SW480 (cell line): ENCODE measurements at regions not wholly inside any gene's neighbourhood (a gene's known extent, or its start where the extent isn't known, plus 50 kb on each side); places are given as distances from the start of the nearest gene placed in this dataset.
"Not testable (repeated sequence)": the region's sequence is repeated elsewhere in the genome, so short reads cannot be mapped to it uniquely, and the experiment has no call there.

Experiments used
- DNase-seq: peaks from one replicate; pipeline ENCODE4 v3.0.0-alpha.2; 2016; ENCODE audit warnings: low spot score

- no peak for DNase-seq
Observed at GRCh38 chrX:112367065-112367464, 284.5 kb upstream of the TRPC5 start.

- no peak for DNase-seq
Observed at GRCh38 chrX:112359906-112360305, 277.3 kb upstream of the TRPC5 start.

DNA sequence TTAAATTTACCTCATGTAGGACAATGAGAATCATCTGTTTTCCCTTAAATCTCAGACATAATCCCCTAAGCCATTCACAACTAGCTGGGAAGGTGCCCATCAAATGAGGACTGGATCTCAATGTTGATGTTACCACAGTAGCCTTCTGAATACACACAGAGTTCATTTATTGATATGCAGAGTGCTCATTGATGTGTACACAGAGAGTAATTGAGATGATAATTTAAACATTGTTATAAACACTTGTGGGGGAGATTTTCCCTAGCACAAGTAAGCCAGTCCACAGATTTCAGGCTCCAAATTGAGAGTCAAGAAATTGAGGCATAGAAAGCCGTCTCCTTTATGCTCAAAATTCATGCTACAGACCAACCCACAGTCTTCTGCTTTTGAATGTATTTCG lies 273.4 kb upstream of the TRPC5 start:
- DNase-seq = no peak

DNA sequence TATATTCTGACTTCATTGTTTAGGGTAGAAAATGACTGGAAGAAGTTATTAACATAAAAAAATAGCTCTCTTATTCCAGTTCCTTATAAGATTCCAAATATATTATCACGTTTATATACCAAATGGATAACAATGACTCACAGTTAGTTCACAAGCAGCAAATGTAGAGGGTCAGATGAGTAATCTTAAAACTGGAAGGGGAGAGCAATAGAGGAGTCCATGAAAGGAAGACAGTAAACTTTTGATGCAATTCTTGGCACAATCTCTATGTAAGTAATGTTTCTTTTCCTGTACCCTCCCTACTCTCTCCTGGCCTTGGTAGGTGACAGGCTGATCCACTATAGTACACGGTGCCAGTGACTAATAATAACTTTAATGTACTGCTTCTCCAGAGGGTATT lies 259.0 kb upstream of the TRPC5 start:
- DNase-seq = no peak

DNA sequence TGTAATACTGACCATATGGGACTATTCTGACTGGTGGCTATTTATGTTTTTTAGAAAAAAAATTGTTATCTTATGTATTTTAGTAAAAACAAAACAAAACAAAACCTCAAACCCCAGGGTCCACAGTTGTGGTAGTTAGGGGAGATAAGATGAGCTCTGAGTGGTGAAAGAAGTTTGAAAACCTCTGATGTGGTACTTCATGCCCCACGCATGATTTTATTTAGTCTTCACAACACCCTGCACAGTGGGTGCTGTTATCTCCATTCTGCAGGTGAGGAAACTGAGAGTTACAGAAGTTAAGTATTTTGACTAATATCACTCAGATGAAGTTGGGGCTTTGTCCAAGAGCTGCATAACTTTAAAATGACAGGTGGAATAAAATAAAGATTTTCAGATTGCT lies 230.6 kb upstream of the TRPC5 start:
- no peak for DNase-seq

DNA sequence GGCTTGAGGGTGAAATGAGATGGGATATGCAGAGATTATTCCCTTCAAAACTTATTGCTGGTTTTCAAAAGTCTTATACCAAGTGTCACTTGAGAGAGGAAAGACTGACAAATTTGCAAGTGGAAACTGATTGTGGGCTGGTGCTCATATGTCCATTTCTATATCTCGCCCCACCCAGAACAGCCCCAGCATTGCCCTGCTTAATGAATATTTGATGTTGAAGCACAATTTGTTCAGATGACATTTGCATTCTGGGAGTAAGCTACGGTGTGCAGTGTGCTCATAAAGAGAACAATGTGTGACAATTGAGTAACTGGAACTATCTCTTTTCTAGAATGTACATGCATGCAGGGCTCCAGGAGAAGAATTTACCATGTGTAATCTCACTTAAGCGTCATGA lies 223.5 kb upstream of the TRPC5 start:
- DNase-seq = no peak

- no peak for DNase-seq
Observed at GRCh38 chrX:112279940-112280339, 197.4 kb upstream of the TRPC5 start.

- DNase-seq = no peak
Observed at GRCh38 chrX:112270991-112271390, 188.4 kb upstream of the TRPC5 start.

DNA sequence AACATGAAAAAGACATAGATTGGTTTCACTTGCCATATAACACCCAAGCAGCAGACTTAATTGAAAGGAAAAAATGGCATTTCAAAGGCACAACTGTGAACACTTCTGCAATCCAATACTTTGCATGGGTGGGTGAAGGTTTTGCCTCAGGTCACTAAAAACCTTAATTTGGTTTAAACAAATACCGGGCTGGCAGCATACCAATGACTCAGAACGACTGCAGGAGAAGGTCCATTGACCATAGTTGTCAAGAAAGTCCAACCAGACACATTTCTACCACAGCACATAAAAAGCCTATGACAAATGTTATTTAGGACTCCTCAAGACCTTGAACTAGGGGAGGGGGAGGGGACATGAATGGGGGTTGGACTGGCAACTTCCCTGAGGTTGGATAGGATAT lies 183.6 kb upstream of the TRPC5 start:
- no peak for DNase-seq

DNA sequence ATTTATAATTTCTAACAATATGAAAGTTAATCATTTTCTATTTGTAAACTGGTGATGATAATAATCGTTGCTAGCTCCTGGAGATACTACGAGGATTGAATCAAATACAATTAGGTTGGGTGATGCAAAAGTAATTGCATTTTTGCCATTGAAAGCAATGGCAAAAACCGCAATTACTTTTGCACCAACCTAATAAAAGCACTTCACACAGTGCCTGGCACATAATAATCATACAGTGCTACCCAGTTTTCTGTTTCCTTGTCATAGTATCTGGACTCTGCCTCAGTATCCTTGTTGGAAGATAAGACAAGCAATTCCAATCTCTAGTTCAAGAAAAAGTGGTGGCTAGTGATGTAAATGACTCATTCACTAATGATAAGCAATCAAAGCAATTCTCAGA lies 176.8 kb upstream of the TRPC5 start:
- no peak for DNase-seq

- DNase-seq = no peak
Observed at GRCh38 chrX:112254896-112255295, 172.3 kb upstream of the TRPC5 start.

DNA sequence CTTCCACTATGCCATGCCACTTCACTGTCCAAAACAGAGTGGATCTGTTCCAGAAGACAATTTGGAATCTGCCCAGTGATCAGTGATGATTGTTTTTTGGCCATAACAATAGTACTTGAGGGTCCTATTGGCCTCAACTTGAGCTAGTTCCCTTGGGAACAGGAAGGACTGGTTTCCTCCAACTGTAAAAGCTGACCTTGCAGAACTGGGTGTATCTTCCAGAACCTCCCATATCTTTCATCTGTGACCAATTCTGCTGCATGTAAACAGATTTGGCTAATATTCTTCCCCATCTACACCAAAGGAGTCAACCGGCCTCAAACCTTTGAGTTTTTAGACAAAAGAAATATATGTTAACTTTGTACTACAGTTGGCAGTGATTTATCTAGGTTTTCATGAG lies 165.1 kb upstream of the TRPC5 start:
- no peak for DNase-seq

DNA sequence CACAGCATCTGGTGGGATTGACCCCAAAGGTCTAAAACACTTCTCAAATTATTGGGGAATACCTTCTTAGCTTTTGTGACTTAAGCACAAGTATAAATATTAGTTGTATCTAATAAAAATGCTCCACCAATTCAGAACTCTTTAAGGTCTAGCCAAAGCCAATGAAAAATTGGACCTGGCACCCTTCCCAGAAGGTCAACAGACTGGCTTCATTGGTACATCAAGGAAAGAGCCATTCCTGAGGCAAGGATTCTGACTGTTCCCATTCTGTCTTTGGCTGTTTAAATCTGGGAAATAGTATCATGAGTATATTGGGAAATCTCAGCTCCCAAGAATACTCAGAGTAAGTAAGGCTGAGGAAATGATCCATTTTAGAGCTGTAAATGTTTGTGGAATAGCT lies 153.0 kb upstream of the TRPC5 start:
- no peak for DNase-seq

- no peak for DNase-seq
Observed at GRCh38 chrX:112233164-112233563, 150.6 kb upstream of the TRPC5 start.

DNA sequence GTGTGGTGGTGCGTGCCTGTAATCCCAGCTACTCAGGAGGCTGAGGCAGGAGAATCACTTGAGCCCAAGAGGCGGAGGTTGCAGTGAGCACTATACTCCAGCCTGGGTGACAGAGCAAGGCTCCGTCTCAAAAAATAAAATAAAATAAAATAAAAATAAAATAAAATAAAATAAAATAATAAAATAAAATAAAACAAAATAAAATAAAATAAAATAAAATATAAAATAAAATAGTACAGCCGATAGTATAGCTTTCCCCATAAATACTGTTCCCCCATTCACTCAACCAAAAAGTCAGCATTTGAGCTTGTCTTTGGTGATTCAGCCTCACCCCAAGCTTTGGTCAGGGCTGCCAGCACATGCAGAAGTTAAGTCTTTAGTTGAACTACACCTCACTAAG lies 144.2 kb upstream of the TRPC5 start:
- not testable (repeated sequence) for DNase-seq

DNA sequence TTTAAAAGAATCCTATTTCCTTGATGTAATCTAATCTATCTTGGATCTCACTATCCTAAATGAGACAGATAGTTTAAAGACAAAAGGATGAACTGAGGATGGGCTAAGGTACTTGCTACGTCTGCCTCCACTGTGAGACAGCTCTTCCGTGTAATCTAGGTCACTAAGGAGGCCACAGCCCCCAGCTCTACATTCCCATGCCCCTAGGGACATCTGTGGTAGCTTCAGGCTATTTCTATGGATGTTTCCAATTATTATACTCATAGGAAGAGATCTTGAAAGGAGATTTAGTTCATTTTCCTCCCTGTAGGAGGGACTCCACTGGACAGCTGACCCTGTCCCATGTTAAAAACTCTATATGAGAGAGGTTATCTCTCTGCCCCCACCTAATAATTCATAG lies 140.8 kb upstream of the TRPC5 start:
- no peak for DNase-seq

DNA sequence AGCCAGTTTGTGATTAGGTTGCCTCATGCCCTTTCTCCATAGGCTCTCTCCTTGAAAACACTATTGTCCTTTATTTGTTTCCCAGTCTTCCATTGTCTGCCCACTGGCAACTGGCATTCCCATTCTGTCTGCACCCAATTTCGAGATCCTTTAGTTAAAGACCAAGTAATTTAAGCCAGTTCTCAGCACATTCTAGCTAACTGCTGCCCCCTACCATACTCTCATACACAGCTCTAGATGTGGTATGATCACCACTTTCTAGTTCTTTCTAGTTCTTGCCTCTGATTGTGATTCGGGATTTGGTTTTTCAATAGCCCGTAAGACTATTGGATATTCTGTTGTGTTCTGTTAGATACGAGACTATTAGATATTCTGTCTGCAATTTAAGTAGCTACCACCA lies 135.8 kb upstream of the TRPC5 start:
- no peak for DNase-seq

GRCh38 chrX:112211459-112211858 lies 128.9 kb upstream of the TRPC5 start:
- peak; percentile 8 for DNase-seq

DNA sequence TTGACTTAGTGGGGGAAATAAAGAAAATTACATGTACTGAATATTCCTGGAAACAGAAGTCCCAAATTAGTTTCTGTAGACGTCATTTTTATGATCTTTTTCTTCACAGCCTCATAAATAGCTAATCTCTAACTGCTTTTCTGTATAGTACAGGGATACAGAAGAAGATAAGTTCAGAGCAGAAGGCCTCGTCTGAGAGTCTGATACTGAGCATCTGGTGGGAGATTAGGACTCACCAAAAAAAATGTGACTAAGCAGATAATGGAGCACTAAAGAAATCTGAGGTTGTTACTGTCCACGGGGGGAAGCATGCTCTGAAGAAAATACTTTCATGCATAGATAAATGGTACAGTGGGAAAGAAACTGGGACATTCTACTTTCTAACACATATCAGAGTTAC lies 115.3 kb upstream of the TRPC5 start:
- no peak for DNase-seq

DNA sequence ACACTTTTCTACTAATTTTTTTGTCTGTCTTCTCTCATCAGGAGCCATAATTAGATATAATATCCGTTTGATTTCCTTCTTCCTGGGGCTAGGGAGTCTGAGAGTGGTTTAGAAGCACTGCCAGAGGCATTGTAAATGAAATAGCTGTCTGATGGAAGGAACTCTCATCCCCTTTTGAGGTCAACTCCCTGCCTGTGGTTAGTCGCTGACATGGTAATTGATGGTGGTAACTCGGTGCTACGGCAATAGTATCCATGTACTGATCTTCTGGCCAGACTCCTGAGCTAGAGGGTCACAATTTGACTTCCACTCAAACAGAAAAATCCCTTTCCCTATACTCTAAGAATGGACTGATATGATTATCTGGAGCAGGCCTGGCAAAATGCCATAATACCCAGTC lies 108.1 kb upstream of the TRPC5 start:
- DNase-seq = no peak

DNA sequence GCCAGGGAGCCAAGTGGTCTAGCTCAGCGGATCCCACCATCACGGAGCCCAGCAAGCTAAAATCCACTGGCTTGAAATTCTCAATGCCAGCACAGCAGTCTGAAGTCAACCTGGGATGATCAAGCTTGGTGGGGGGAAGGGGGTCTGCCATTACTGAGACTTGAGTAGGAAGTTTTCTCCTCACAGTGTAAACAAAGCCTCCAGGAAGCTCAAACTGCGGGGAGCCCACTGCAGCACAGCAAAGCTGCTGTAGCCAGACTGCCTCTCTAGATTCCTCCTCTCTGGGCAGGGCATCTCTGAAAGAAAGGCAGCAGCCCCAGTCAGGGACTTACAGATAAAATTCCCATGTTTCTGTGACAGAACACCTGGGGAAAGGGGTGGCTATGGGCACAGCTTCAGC lies 98.8 kb upstream of the TRPC5 start:
- DNase-seq = not testable (repeated sequence)

- DNase-seq = no peak
Observed at GRCh38 chrX:112164420-112164819, 81.8 kb upstream of the TRPC5 start.

DNA sequence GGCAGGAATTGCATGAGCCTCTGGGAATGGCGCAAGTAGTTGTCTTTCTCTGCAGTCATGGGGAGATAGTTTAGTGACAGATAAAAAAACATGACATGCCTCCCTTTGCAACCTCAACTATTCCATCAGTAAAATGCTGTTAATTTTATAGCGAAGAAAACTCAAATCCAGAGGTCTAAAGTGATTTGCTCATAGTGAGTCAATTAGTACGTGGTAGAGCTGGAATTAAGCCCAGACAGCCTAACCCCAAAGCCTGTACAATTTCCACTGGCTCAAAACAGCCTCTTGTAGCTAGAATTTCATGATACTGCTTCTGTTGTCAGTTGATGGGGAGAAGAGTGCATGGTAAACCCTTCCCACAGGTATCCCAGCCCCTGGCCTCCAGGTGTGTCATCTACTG lies 81.3 kb upstream of the TRPC5 start:
- no peak for DNase-seq

DNA sequence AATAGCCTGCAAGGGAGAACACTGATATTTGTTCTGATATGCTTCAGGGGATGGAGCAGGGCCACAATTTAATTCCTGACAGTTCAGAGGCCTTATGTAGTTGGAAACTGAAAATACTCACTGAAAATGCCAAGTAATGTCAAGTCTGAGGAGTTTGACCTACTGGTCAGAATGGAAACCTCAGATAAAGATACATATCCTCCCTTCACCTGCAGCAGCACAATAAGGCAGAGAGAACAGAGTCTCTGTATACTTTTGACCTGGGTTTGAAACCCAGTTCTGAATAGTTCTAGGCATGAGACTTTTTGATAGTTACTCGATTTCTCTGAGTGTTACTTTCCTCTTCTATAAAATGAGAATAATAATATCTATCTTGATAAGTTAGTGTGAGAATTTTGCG lies 65.8 kb upstream of the TRPC5 start:
- no peak for DNase-seq

DNA sequence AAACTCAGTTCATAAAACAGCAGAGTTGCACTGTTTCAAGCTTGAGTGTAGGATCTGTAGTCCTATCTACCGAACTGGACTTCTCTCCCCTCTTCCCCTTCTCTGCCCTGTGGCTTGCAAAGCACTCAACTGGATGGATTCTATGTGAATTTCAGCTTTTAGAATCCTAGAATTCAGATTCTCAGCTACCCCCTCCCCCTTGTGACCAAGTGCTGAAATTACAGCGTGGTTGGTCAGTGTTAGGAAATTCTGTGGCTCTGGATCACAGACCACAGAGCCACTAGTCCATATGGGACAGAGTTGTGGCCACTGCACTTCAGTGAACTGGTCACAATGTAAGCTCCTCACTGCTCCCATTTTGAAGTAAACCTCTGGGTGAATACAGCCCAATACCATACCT lies 64.6 kb upstream of the TRPC5 start:
- DNase-seq = peak; percentile 2
